WTC11 (cell line): ENCODE measurements at regions not wholly inside any gene's neighbourhood (a gene's known extent, or its start where the extent isn't known, plus 50 kb on each side); places are given as distances from the start of the nearest gene placed in this dataset.

Source experiments
- ATAC-seq: fragments of 200-7000 bp; cut with Tn5 transposase; 2 replicates; pipeline ENCODE4 v1.10.0; 2021; ENCODE audit warnings: mild to moderate bottlenecking, moderate library complexity
- CTCF ChIA-PET: fragments of 300-600 bp; sonication (Branson Sonifier 250); formaldehyde crosslinking; loops from one replicate; lab custom pipeline; 2021; ENCODE audit warnings: antibody characterized with exemption; lab: Charles Lee
- POLR2A ChIA-PET: fragments of 350-600 bp; sonication (Branson Sonifier 250); formaldehyde crosslinking; loops from one replicate; lab custom pipeline; 2021; ENCODE audit warnings: antibody characterized with exemption; lab: Charles Lee
- DNase-seq: peaks from one replicate; pipeline ENCODE4 v3.0.0; 2021; ENCODE audit warnings: low spot score
- H3K27ac Mint-ChIP-seq: 2 replicates; pipeline ENCODE4 v1.8.0; 2021; ENCODE audit warnings: mixed read lengths
- H3K27me3 Mint-ChIP-seq: 2 replicates; pipeline ENCODE4 v1.8.0; 2021; ENCODE audit warnings: low read depth, mild to moderate bottlenecking, moderate library complexity, mixed read lengths
- H3K36me3 Mint-ChIP-seq: 2 replicates; pipeline ENCODE4 v1.8.0; 2021; ENCODE audit warnings: mixed read lengths
- H3K4me1 Mint-ChIP-seq: 2 replicates; pipeline ENCODE4 v1.8.0; 2022; ENCODE audit warnings: mixed read lengths
- H3K4me3 Mint-ChIP-seq: 2 replicates; pipeline ENCODE4 v1.8.0; 2021; ENCODE audit warnings: mild to moderate bottlenecking, moderate library complexity, mixed read lengths
- H3K9me3 Mint-ChIP-seq: 2 replicates; pipeline ENCODE4 v1.8.0; 2021; ENCODE audit warnings: mixed read lengths
- CTCF ChIP-seq: fragments of 200-600 bp; IDR thresholded peaks from 2 replicates; pipeline ENCODE4 v1.8.0; 2022; ENCODE audit warnings: antibody characterized with exemption
- FOXJ3 ChIP-seq: sonication (generic); formaldehyde crosslinking; IDR thresholded peaks from 2 replicates; pipeline ENCODE4 v1.9.0; 2021; ENCODE audit warnings: missing genetic modification reagents, mild to moderate bottlenecking, borderline replicate concordance
- FOXP1 ChIP-seq: sonication (generic); formaldehyde crosslinking; IDR thresholded peaks from 2 replicates; pipeline ENCODE4 v1.8.0; 2022; ENCODE audit warnings: missing genetic modification reagents, mild to moderate bottlenecking, moderate library complexity, borderline replicate concordance
- GTF2I ChIP-seq: fragments of 250-450 bp; sonication (Bioruptor Pico); conservative IDR thresholded peaks from 2 replicates; pipeline ENCODE4 v1.4.0; 2021; ENCODE audit warnings: mild to moderate bottlenecking
- MAX ChIP-seq: sonication (generic); formaldehyde crosslinking; IDR thresholded peaks from 2 replicates; pipeline ENCODE4 v1.8.0; 2022; ENCODE audit warnings: mild to moderate bottlenecking, missing genetic modification reagents
- MYBL2 ChIP-seq: sonication (generic); formaldehyde crosslinking; IDR thresholded peaks from 2 replicates; pipeline ENCODE4 v1.8.1; 2023; ENCODE audit warnings: mild to moderate bottlenecking, moderate library complexity, missing genetic modification reagents
- NR2C2 ChIP-seq: sonication (generic); formaldehyde crosslinking; IDR thresholded peaks from 2 replicates; pipeline ENCODE4 v1.8.0; 2022; ENCODE audit warnings: mild to moderate bottlenecking, missing genetic modification reagents
- NR3C1 ChIP-seq: sonication (generic); formaldehyde crosslinking; conservative IDR thresholded peaks from 2 replicates; pipeline ENCODE4 v1.8.1; 2023; ENCODE audit warnings: low read depth, mild to moderate bottlenecking, missing genetic modification reagents
- RELA ChIP-seq: sonication (generic); formaldehyde crosslinking; IDR thresholded peaks from 2 replicates; pipeline ENCODE4 v1.8.1; 2022; ENCODE audit warnings: missing genetic modification reagents, mild to moderate bottlenecking, borderline replicate concordance
- ZNF121 ChIP-seq: sonication (generic); formaldehyde crosslinking; IDR thresholded peaks from 2 replicates; pipeline ENCODE4 v1.8.0; 2023; ENCODE audit warnings: missing genetic modification reagents
- ZNF138 ChIP-seq: sonication (generic); formaldehyde crosslinking; conservative IDR thresholded peaks from 2 replicates; pipeline ENCODE4 v1.8.1; 2022; ENCODE audit warnings: mild to moderate bottlenecking, moderate library complexity, missing genetic modification reagents
- TF ChIP-seq, protein P1 (sequence below): fragments of 250-450 bp; sonication (Bioruptor Pico); IDR thresholded peaks from 2 replicates; pipeline ENCODE4 v1.9.0; 2021; ENCODE audit warnings: mild to moderate bottlenecking
- TF ChIP-seq, protein P2 (sequence below): sonication (generic); formaldehyde crosslinking; IDR thresholded peaks from 2 replicates; pipeline ENCODE4 v1.8.0; 2022; ENCODE audit warnings: missing genetic modification reagents
- TF ChIP-seq, protein P3 (sequence below): sonication (generic); formaldehyde crosslinking; IDR thresholded peaks from 2 replicates; pipeline ENCODE4 v1.8.0; 2022; ENCODE audit warnings: mild to moderate bottlenecking, missing genetic modification reagents
- TF ChIP-seq, protein P4 (sequence below): sonication (generic); formaldehyde crosslinking; IDR thresholded peaks from 2 replicates; pipeline ENCODE4 v1.8.1; 2023; ENCODE audit warnings: mild to moderate bottlenecking, missing genetic modification reagents, moderate library complexity
- TF ChIP-seq, protein P5 (sequence below): sonication (generic); formaldehyde crosslinking; IDR thresholded peaks from 2 replicates; pipeline ENCODE4 v1.8.1; 2022; ENCODE audit warnings: mild to moderate bottlenecking, missing genetic modification reagents, moderate library complexity, borderline replicate concordance

DNA sequence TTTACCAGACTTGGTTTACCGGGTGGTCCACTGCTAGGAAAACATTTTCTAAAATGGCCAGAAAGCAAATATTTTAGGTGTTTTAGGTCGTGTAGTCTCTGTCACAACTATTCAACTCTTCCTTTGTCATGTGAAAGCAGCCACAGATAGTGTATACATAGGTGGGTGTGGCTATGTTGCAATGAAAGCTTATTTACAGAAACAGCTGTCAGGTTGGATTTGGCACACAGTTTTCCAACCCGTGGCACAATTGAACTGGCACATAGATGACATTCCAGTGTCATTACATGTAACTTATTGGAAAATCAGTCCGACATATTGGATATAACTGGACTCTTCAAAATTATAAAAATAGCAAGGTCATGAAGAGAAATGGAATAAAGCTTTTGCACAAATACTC lies 68.9 kb upstream of the KCNQ5 start:
- H3K4me1 Mint-ChIP-seq: peaks cover 54% of the 10 kb centered on the region
- H3K36me3 Mint-ChIP-seq: no peaks in the 10 kb centered on the region
- no peak for TF ChIP-seq ZNF121 (CRISPR knock-in tag)
- TF ChIP-seq, protein P1, sequence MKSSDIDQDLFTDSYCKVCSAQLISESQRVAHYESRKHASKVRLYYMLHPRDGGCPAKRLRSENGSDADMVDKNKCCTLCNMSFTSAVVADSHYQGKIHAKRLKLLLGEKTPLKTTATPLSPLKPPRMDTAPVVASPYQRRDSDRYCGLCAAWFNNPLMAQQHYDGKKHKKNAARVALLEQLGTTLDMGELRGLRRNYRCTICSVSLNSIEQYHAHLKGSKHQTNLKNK: no peak
- no peak for TF ChIP-seq FOXP1 (CRISPR knock-in tag)
- TF ChIP-seq RELA (CRISPR knock-in tag): no peak
- TF ChIP-seq ZNF138 (CRISPR knock-in tag): no peak
- TF ChIP-seq NR3C1 (CRISPR knock-in tag): no peak
- no peaks in the 10 kb centered on the region for H3K9me3 Mint-ChIP-seq
- no peaks in the 10 kb centered on the region for H3K27me3 Mint-ChIP-seq
- ChIA-PET POLR2A (no interaction called here), CTCF (interaction anchor here (0.7 to 1.6 kb wide), 3 partner anchors 30 to 354 kb away, joined by 4 to 6 read pairs (median 5); no protein-coding TSS in a partner anchor)
- ATAC-seq (no peak), DNase-seq (no peak)
- peak overlapping the region; percentile 93 for H3K27ac Mint-ChIP-seq
- H3K4me3 Mint-ChIP-seq: no peak overlapping the region

- no peak for DNase-seq
- H3K9me3 Mint-ChIP-seq: no peaks in the 10 kb centered on the region
- no peaks in the 10 kb centered on the region for H3K36me3 Mint-ChIP-seq
- ATAC-seq: peak; percentile 68
- H3K4me3 Mint-ChIP-seq: no peak overlapping the region
- TF ChIP-seq MYBL2 (CRISPR knock-in tag) (no peak), MAX (CRISPR knock-in tag) (no peak), CTCF (no peak), GTF2I (CRISPR knock-in tag) (no peak), NR2C2 (CRISPR knock-in tag) (no peak), RELA (CRISPR knock-in tag) (no peak), FOXJ3 (CRISPR knock-in tag) (no peak), NR3C1 (CRISPR knock-in tag) (no peak)
- TF ChIP-seq, protein P2, sequence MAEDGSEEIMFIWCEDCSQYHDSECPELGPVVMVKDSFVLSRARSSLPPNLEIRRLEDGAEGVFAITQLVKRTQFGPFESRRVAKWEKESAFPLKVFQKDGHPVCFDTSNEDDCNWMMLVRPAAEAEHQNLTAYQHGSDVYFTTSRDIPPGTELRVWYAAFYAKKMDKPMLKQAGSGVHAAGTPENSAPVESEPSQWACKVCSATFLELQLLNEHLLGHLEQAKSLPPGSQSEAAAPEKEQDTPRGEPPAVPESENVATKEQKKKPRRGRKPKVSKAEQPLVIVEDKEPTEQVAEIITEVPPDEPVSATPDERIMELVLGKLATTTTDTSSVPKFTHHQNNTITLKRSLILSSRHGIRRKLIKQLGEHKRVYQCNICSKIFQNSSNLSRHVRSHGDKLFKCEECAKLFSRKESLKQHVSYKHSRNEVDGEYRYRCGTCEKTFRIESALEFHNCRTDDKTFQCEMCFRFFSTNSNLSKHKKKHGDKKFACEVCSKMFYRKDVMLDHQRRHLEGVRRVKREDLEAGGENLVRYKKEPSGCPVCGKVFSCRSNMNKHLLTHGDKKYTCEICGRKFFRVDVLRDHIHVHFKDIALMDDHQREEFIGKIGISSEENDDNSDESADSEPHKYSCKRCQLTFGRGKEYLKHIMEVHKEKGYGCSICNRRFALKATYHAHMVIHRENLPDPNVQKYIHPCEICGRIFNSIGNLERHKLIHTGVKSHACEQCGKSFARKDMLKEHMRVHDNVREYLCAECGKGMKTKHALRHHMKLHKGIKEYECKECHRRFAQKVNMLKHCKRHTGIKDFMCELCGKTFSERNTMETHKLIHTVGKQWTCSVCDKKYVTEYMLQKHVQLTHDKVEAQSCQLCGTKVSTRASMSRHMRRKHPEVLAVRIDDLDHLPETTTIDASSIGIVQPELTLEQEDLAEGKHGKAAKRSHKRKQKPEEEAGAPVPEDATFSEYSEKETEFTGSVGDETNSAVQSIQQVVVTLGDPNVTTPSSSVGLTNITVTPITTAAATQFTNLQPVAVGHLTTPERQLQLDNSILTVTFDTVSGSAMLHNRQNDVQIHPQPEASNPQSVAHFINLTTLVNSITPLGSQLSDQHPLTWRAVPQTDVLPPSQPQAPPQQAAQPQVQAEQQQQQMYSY: no peak
- TF ChIP-seq, protein P3, sequence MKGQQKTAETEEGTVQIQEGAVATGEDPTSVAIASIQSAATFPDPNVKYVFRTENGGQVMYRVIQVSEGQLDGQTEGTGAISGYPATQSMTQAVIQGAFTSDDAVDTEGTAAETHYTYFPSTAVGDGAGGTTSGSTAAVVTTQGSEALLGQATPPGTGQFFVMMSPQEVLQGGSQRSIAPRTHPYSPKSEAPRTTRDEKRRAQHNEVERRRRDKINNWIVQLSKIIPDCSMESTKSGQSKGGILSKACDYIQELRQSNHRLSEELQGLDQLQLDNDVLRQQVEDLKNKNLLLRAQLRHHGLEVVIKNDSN (CRISPR knock-in tag): no peak
- TF ChIP-seq, protein P4, sequence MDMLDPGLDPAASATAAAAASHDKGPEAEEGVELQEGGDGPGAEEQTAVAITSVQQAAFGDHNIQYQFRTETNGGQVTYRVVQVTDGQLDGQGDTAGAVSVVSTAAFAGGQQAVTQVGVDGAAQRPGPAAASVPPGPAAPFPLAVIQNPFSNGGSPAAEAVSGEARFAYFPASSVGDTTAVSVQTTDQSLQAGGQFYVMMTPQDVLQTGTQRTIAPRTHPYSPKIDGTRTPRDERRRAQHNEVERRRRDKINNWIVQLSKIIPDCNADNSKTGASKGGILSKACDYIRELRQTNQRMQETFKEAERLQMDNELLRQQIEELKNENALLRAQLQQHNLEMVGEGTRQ (CRISPR knock-in tag): no peak
- TF ChIP-seq, protein P5, sequence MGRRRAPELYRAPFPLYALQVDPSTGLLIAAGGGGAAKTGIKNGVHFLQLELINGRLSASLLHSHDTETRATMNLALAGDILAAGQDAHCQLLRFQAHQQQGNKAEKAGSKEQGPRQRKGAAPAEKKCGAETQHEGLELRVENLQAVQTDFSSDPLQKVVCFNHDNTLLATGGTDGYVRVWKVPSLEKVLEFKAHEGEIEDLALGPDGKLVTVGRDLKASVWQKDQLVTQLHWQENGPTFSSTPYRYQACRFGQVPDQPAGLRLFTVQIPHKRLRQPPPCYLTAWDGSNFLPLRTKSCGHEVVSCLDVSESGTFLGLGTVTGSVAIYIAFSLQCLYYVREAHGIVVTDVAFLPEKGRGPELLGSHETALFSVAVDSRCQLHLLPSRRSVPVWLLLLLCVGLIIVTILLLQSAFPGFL (CRISPR knock-in tag): no peak
- CTCF ChIA-PET: interaction anchor here (1.3 to 2.1 kb wide), 4 partner anchors 26 to 142 kb away, joined by 4 to 10 read pairs (median 6); no protein-coding TSS in a partner anchor
- no peaks in the 10 kb centered on the region for H3K27me3 Mint-ChIP-seq
- H3K27ac Mint-ChIP-seq: peak overlapping the region; percentile 98
- H3K4me1 Mint-ChIP-seq: peaks cover 56% of the 10 kb centered on the region
- POLR2A ChIA-PET: no interaction called here
These were observed 68.0 kb upstream of the KCNQ5 start for GRCh38 chr6:72553531-72554511.
